ENCODE measurements at regions not wholly inside any gene's neighbourhood (a gene's known extent, or its start where the extent isn't known, plus 50 kb on each side); places are given as distances from the start of the nearest gene placed in this dataset.
"Not testable (repeated sequence)": the region's sequence is repeated elsewhere in the genome, so short reads cannot be mapped to it uniquely, and the experiment has no call there.

GRCh38 chr7:50915621-50916020, 132.9 kb upstream of the GRB10 start:
- Histone ChIP-seq H3K4me1 (ENCODE audit: control insufficient read depth, insufficient read depth, low read length) (no peaks in the 10 kb centered on the region), H3K9ac (ENCODE audit: low read length) (no peak overlapping the region), H3K36me3 (ENCODE audit: control insufficient read depth, insufficient read depth, low read length, severe bottlenecking) (no peaks in the 10 kb centered on the region), H3K4me3 (ENCODE audit: low read length) (no peak overlapping the region), H3K27me3 (replicated peaks; ENCODE audit: control insufficient read depth, insufficient read depth, low read length) (peaks cover 30% of the 10 kb centered on the region), H3K9me3 (ENCODE audit: control insufficient read depth, low read length) (no peaks in the 10 kb centered on the region)
- no peak for DNase-seq (ENCODE audit: low read depth)

GRCh38 chr7:50914460-50914859, 131.8 kb upstream of the GRB10 start:
- Histone ChIP-seq H3K36me3 (ENCODE audit: control insufficient read depth, insufficient read depth, low read length, severe bottlenecking) (no peaks in the 10 kb centered on the region), H3K27me3 (replicated peaks; ENCODE audit: control insufficient read depth, insufficient read depth, low read length) (peaks cover 19% of the 10 kb centered on the region), H3K9me3 (ENCODE audit: control insufficient read depth, low read length) (peaks cover 5% of the 10 kb centered on the region), H3K9ac (ENCODE audit: low read length) (no peak overlapping the region), H3K4me3 (ENCODE audit: low read length) (no peak overlapping the region), H3K4me1 (ENCODE audit: control insufficient read depth, insufficient read depth, low read length) (no peaks in the 10 kb centered on the region)
- no peak for DNase-seq (ENCODE audit: low read depth)

- DNase-seq (ENCODE audit: low read depth), result no peak
- Histone ChIP-seq H3K36me3 (ENCODE audit: control insufficient read depth, insufficient read depth, low read length, severe bottlenecking) (no peaks in the 10 kb centered on the region), H3K9ac (ENCODE audit: low read length) (no peak overlapping the region), H3K4me1 (ENCODE audit: control insufficient read depth, insufficient read depth, low read length) (no peaks in the 10 kb centered on the region), H3K27me3 (replicated peaks; ENCODE audit: control insufficient read depth, insufficient read depth, low read length) (peaks cover 2% of the 10 kb centered on the region), H3K4me3 (ENCODE audit: low read length) (no peak overlapping the region), H3K9me3 (ENCODE audit: control insufficient read depth, low read length) (peaks cover 14% of the 10 kb centered on the region)
These were observed 126.1 kb upstream of the GRB10 start for GRCh38 chr7:50908628-50909290.

GRCh38 chr7:50898604-50899477, 116.1 kb upstream of the GRB10 start:
- DNase-seq (ENCODE audit: low read depth); H3K36me3 ChIP-seq (ENCODE audit: control insufficient read depth, insufficient read depth, low read length, severe bottlenecking); H3K9me3 ChIP-seq (ENCODE audit: control insufficient read depth, low read length); H3K27me3 ChIP-seq (replicated peaks; ENCODE audit: control insufficient read depth, insufficient read depth, low read length); H3K4me3 ChIP-seq (ENCODE audit: low read length); H3K4me1 ChIP-seq (ENCODE audit: control insufficient read depth, insufficient read depth, low read length); H3K9ac ChIP-seq (ENCODE audit: low read length): not testable (repeated sequence)

GRCh38 chr7:50887061-50887460, 104.4 kb upstream of the GRB10 start:
- H3K4me1 ChIP-seq (ENCODE audit: control insufficient read depth, insufficient read depth, low read length); H3K9ac ChIP-seq (ENCODE audit: low read length); H3K27me3 ChIP-seq (replicated peaks; ENCODE audit: control insufficient read depth, insufficient read depth, low read length); H3K4me3 ChIP-seq (ENCODE audit: low read length); H3K36me3 ChIP-seq (ENCODE audit: control insufficient read depth, insufficient read depth, low read length, severe bottlenecking); DNase-seq (ENCODE audit: low read depth); H3K9me3 ChIP-seq (ENCODE audit: control insufficient read depth, low read length): not testable (repeated sequence)

GRCh38 chr7:50872437-50872836, 89.7 kb upstream of the GRB10 start:
- H3K27me3 ChIP-seq (replicated peaks; ENCODE audit: control insufficient read depth, insufficient read depth, low read length), result no peaks in the 10 kb centered on the region
- H3K4me3 ChIP-seq (ENCODE audit: low read length), result no peak overlapping the region
- H3K9me3 ChIP-seq (ENCODE audit: control insufficient read depth, low read length), result no peaks in the 10 kb centered on the region
- no peaks in the 10 kb centered on the region for H3K36me3 ChIP-seq (ENCODE audit: control insufficient read depth, insufficient read depth, low read length, severe bottlenecking)
- peaks cover 12% of the 10 kb centered on the region for H3K4me1 ChIP-seq (ENCODE audit: control insufficient read depth, insufficient read depth, low read length)
- H3K9ac ChIP-seq (ENCODE audit: low read length), result no peak overlapping the region
- no peak for DNase-seq (ENCODE audit: low read depth)

GRCh38 chr7:50869108-50869725, 86.5 kb upstream of the GRB10 start:
- H3K9ac ChIP-seq (ENCODE audit: low read length), result no peak overlapping the region
- no peaks in the 10 kb centered on the region for H3K27me3 ChIP-seq (replicated peaks; ENCODE audit: control insufficient read depth, insufficient read depth, low read length)
- H3K4me1 ChIP-seq (ENCODE audit: control insufficient read depth, insufficient read depth, low read length), result peaks cover 12% of the 10 kb centered on the region
- DNase-seq (ENCODE audit: low read depth), result peak; percentile 83
- no peaks in the 10 kb centered on the region for H3K9me3 ChIP-seq (ENCODE audit: control insufficient read depth, low read length)
- H3K4me3 ChIP-seq (ENCODE audit: low read length), result peak overlapping the region; percentile 48
- no peaks in the 10 kb centered on the region for H3K36me3 ChIP-seq (ENCODE audit: control insufficient read depth, insufficient read depth, low read length, severe bottlenecking)

- Histone ChIP-seq H3K9ac (ENCODE audit: low read length) (no peak overlapping the region), H3K4me3 (ENCODE audit: low read length) (no peak overlapping the region), H3K9me3 (ENCODE audit: control insufficient read depth, low read length) (no peaks in the 10 kb centered on the region), H3K36me3 (ENCODE audit: control insufficient read depth, insufficient read depth, low read length, severe bottlenecking) (no peaks in the 10 kb centered on the region), H3K27me3 (replicated peaks; ENCODE audit: control insufficient read depth, insufficient read depth, low read length) (no peaks in the 10 kb centered on the region), H3K4me1 (ENCODE audit: control insufficient read depth, insufficient read depth, low read length) (peaks cover 12% of the 10 kb centered on the region)
- peak; percentile 30 for DNase-seq (ENCODE audit: low read depth)
These were observed 85.9 kb upstream of the GRB10 start for GRCh38 chr7:50868426-50869100.

GRCh38 chr7:50867034-50867356, 84.3 kb upstream of the GRB10 start:
- Histone ChIP-seq H3K27me3 (replicated peaks; ENCODE audit: control insufficient read depth, insufficient read depth, low read length) (no peaks in the 10 kb centered on the region), H3K9me3 (ENCODE audit: control insufficient read depth, low read length) (no peaks in the 10 kb centered on the region), H3K4me1 (ENCODE audit: control insufficient read depth, insufficient read depth, low read length) (peaks cover 12% of the 10 kb centered on the region), H3K36me3 (ENCODE audit: control insufficient read depth, insufficient read depth, low read length, severe bottlenecking) (no peaks in the 10 kb centered on the region), H3K4me3 (ENCODE audit: low read length) (no peak overlapping the region), H3K9ac (ENCODE audit: low read length) (no peak overlapping the region)
- no peak for DNase-seq (ENCODE audit: low read depth)

- Histone ChIP-seq H3K27me3 (replicated peaks; ENCODE audit: control insufficient read depth, insufficient read depth, low read length) (no peaks in the 10 kb centered on the region), H3K9me3 (ENCODE audit: control insufficient read depth, low read length) (no peaks in the 10 kb centered on the region), H3K9ac (ENCODE audit: low read length) (no peak overlapping the region), H3K4me1 (ENCODE audit: control insufficient read depth, insufficient read depth, low read length) (peaks cover 12% of the 10 kb centered on the region), H3K4me3 (ENCODE audit: low read length) (no peak overlapping the region), H3K36me3 (ENCODE audit: control insufficient read depth, insufficient read depth, low read length, severe bottlenecking) (no peaks in the 10 kb centered on the region)
- DNase-seq (ENCODE audit: low read depth), result no peak
These were observed 83.8 kb upstream of the GRB10 start for GRCh38 chr7:50866343-50867033.

- H3K36me3 ChIP-seq (ENCODE audit: control insufficient read depth, insufficient read depth, low read length, severe bottlenecking), result no peaks in the 10 kb centered on the region
- no peak overlapping the region for H3K9ac ChIP-seq (ENCODE audit: low read length)
- no peaks in the 10 kb centered on the region for H3K27me3 ChIP-seq (replicated peaks; ENCODE audit: control insufficient read depth, insufficient read depth, low read length)
These were observed 82.8 kb upstream of the GRB10 start for GRCh38 chr7:50865450-50865849.

More at GRCh38 chr7:50865450-50865849, 82.8 kb upstream of the GRB10 start:
- DNase-seq (ENCODE audit: low read depth), result no peak
- Histone ChIP-seq H3K4me3 (ENCODE audit: low read length) (no peak overlapping the region), H3K9me3 (ENCODE audit: control insufficient read depth, low read length) (no peaks in the 10 kb centered on the region), H3K4me1 (ENCODE audit: control insufficient read depth, insufficient read depth, low read length) (peaks cover 12% of the 10 kb centered on the region)

Data from adipocyte (in vitro differentiated cells).